C4-2B (cell line): ENCODE measurements at regions not wholly inside any gene's neighbourhood (a gene's known extent, or its start where the extent isn't known, plus 50 kb on each side); places are given as distances from the start of the nearest gene placed in this dataset.

Experiments used
- CTCF ChIP-seq: fragments of 450-650 bp; conservative IDR thresholded peaks from 2 replicates; pipeline ENCODE4 v1.5.1; 2017; ENCODE audit warnings: mild to moderate bottlenecking
- ZFX ChIP-seq: fragments of 450-650 bp; IDR thresholded peaks from 2 replicates; pipeline ENCODE4 v1.6.1; 2017

GRCh38 chr14:85235868-85236267, 294.1 kb upstream of the FLRT2 start:
- no peak for TF ChIP-seq CTCF
- no peak for TF ChIP-seq ZFX
